ENCODE measurements at regions not wholly inside any gene's neighbourhood (a gene's known extent, or its start where the extent isn't known, plus 50 kb on each side); places are given as distances from the start of the nearest gene placed in this dataset.

- Histone ChIP-seq H2AFZ (no peak overlapping the region), H3K4me2 (ENCODE audit: low read length) (no peak overlapping the region), H3K27me3 (ENCODE audit: control insufficient read depth, insufficient read depth, low read length) (no peaks in the 10 kb centered on the region), H3K9me3 (ENCODE audit: control insufficient read depth, low read length) (no peaks in the 10 kb centered on the region), H3K9ac (no peak overlapping the region), H3K79me2 (no peaks in the 10 kb centered on the region), H3K4me3 (ENCODE audit: low read depth, low read length) (no peak overlapping the region), H3K4me1 (no peaks in the 10 kb centered on the region), H3K27ac (no peak overlapping the region), H3K36me3 (ENCODE audit: control insufficient read depth, insufficient read depth, low read length) (no peaks in the 10 kb centered on the region)
- no peak for TF ChIP-seq CTCF (IDR thresholded peaks at IDR 0.05)
Measured at GRCh38 chr3:27535809-27536392, 51.7 kb upstream of the SLC4A7 start.

GRCh38 chr3:27533718-27534573, 49.8 kb upstream of the SLC4A7 start:
- H3K27ac ChIP-seq, result no peak overlapping the region

More at GRCh38 chr3:27533718-27534573, 49.8 kb upstream of the SLC4A7 start:
- no peak for TF ChIP-seq CTCF (IDR thresholded peaks at IDR 0.05)
- Histone ChIP-seq H3K9ac (no peak overlapping the region), H3K27me3 (ENCODE audit: control insufficient read depth, insufficient read depth, low read length) (no peaks in the 10 kb centered on the region), H3K4me1 (no peaks in the 10 kb centered on the region), H3K4me3 (ENCODE audit: low read depth, low read length) (no peak overlapping the region), H3K79me2 (no peaks in the 10 kb centered on the region), H3K9me3 (ENCODE audit: control insufficient read depth, low read length) (no peaks in the 10 kb centered on the region), H2AFZ (no peak overlapping the region), H3K36me3 (ENCODE audit: control insufficient read depth, insufficient read depth, low read length) (no peaks in the 10 kb centered on the region), H3K4me2 (ENCODE audit: low read length) (no peak overlapping the region)

Data from parathyroid adenoma (tissue), 2 donors.